ENCODE measurements at regions not wholly inside any gene's neighbourhood (a gene's known extent, or its start where the extent isn't known, plus 50 kb on each side); places are given as distances from the start of the nearest gene placed in this dataset.

- TF ChIP-seq CTCF (IDR thresholded peaks at IDR 0.05; ENCODE audit: control insufficient read depth, extremely low read depth, insufficient read depth) = no peak
- no peak for DNase-seq (ENCODE audit: low read depth)
- no peak overlapping the region for H3K4me3 ChIP-seq (ENCODE audit: low read depth, low read length)
These were observed 117.7 kb upstream of the ELAC2 start for GRCh38 chr17:13135506-13135905.

- no peak overlapping the region for H3K4me3 ChIP-seq (ENCODE audit: low read depth, low read length)
- no peak for TF ChIP-seq CTCF (IDR thresholded peaks at IDR 0.05; ENCODE audit: control insufficient read depth, extremely low read depth, insufficient read depth)
- DNase-seq (ENCODE audit: low read depth) = peak; percentile 21
These were observed 116.2 kb upstream of the ELAC2 start for GRCh38 chr17:13134076-13134475.

GRCh38 chr17:13131225-13131624 lies 113.4 kb upstream of the ELAC2 start:
- no peak for TF ChIP-seq CTCF (IDR thresholded peaks at IDR 0.05; ENCODE audit: control insufficient read depth, extremely low read depth, insufficient read depth)
- no peak overlapping the region for H3K4me3 ChIP-seq (ENCODE audit: low read depth, low read length)
- DNase-seq (ENCODE audit: low read depth) = no peak

- no peak for TF ChIP-seq CTCF (IDR thresholded peaks at IDR 0.05; ENCODE audit: control insufficient read depth, extremely low read depth, insufficient read depth)
- no peak overlapping the region for H3K4me3 ChIP-seq (ENCODE audit: low read depth, low read length)
- DNase-seq (ENCODE audit: low read depth) = no peak
These were observed 111.5 kb upstream of the ELAC2 start for GRCh38 chr17:13129356-13129755.

GRCh38 chr17:13128676-13129075 lies 110.8 kb upstream of the ELAC2 start:
- no peak overlapping the region for H3K4me3 ChIP-seq (ENCODE audit: low read depth, low read length)
- no peak for DNase-seq (ENCODE audit: low read depth)
- no peak for TF ChIP-seq CTCF (IDR thresholded peaks at IDR 0.05; ENCODE audit: control insufficient read depth, extremely low read depth, insufficient read depth)

- H3K4me3 ChIP-seq (ENCODE audit: low read depth, low read length) = no peak overlapping the region
- DNase-seq (ENCODE audit: low read depth) = no peak
- no peak for TF ChIP-seq CTCF (IDR thresholded peaks at IDR 0.05; ENCODE audit: control insufficient read depth, extremely low read depth, insufficient read depth)
These were observed 110.2 kb upstream of the ELAC2 start for GRCh38 chr17:13127921-13128602.

- DNase-seq (ENCODE audit: low read depth) = no peak
- no peak overlapping the region for H3K4me3 ChIP-seq (ENCODE audit: low read depth, low read length)
- TF ChIP-seq CTCF (IDR thresholded peaks at IDR 0.05; ENCODE audit: control insufficient read depth, extremely low read depth, insufficient read depth) = no peak
These were observed 103.0 kb upstream of the ELAC2 start for GRCh38 chr17:13120864-13121263.
